ENCODE measurements at regions not wholly inside any gene's neighbourhood (a gene's known extent, or its start where the extent isn't known, plus 50 kb on each side); places are given as distances from the start of the nearest gene placed in this dataset.

DNA sequence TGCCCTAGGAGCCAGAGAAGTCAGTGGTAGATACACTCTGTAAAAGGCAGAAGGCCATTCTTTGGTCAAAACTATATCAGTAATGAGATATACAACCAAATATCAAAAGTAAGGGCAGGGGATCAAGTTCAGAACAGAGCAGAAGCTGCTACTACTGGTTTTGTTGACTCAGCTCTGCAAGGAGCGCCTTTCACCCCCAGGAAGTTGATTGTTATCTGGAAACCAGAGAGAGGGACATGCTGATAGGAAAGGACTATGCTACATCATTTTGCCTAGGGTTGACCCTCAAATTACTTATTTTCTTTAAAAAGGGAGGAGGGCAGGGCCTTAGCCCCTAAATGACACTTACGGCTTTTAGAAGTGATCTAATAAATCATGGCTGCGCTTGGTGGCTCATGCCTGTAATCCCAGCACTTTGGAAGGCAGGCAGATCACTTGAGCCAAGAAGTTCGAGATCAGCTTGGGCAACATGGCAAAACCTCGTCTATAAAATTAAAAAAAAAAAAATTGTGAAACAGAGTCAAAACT is 194.0 kb downstream of the KLHL28 start:
- TF ChIP-seq, protein P1, sequence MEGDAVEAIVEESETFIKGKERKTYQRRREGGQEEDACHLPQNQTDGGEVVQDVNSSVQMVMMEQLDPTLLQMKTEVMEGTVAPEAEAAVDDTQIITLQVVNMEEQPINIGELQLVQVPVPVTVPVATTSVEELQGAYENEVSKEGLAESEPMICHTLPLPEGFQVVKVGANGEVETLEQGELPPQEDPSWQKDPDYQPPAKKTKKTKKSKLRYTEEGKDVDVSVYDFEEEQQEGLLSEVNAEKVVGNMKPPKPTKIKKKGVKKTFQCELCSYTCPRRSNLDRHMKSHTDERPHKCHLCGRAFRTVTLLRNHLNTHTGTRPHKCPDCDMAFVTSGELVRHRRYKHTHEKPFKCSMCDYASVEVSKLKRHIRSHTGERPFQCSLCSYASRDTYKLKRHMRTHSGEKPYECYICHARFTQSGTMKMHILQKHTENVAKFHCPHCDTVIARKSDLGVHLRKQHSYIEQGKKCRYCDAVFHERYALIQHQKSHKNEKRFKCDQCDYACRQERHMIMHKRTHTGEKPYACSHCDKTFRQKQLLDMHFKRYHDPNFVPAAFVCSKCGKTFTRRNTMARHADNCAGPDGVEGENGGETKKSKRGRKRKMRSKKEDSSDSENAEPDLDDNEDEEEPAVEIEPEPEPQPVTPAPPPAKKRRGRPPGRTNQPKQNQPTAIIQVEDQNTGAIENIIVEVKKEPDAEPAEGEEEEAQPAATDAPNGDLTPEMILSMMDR (IDR thresholded peaks at IDR 0.05 in 8 of 11, conservative IDR thresholded peaks at IDR 0.05 in 3 of 11), result no peak
- no peak for TF ChIP-seq POLR2A (IDR thresholded peaks at IDR 0.05)
